PC-9 (cell line): ENCODE measurements at regions not wholly inside any gene's neighbourhood (a gene's known extent, or its start where the extent isn't known, plus 50 kb on each side); places are given as distances from the start of the nearest gene placed in this dataset.

ENCODE experiments used
- CTCF ChIP-seq: fragments of 200-600 bp; sonication (generic); conservative IDR thresholded peaks from 2 replicates; pipeline ENCODE4 v1.6.1; 2017; ENCODE audit warnings: mixed run types, antibody characterized with exemption, mild to moderate bottlenecking, moderate library complexity
- EZH2 ChIP-seq: fragments of 200-600 bp; sonication (generic); IDR thresholded peaks from 2 replicates; pipeline ENCODE4 v1.8.0; 2017; ENCODE audit warnings: antibody characterized with exemption, low read depth

GRCh38 chrX:100098660-100099375 is 311.3 kb downstream of the PCDH19 start:
- TF ChIP-seq CTCF, result no peak
- no peak for TF ChIP-seq EZH2
